Pancreas (tissue), 10 donors: ENCODE measurements at regions not wholly inside any gene's neighbourhood (a gene's known extent, or its start where the extent isn't known, plus 50 kb on each side); places are given as distances from the start of the nearest gene placed in this dataset.

Experiments used
- ATAC-seq, 4 donors: fragments of 200-7000 bp; cut with Tn5 transposase; one replicate each; pipeline versions ENCODE4 v1.8.0 to v1.9.1; 2020; ENCODE audit warnings: mild to moderate bottlenecking in 4 of 4, moderate library complexity in 4 of 4
- DNase-seq, 6 donors: peaks; one replicate each; pipeline ENCODE4 v3.0.0-alpha.2; 2020
- FAIRE-seq: peaks from 2 replicates; lab custom pipeline; 2012; peaks lifted over from hg19 to GRCh38; lab: Jason Lieb, UNC
- H3K27ac ChIP-seq, 4 donors: fragments of 200-600 bp; sonication (generic); 1 replicate in 3 of 4; 2 replicates in 1 of 4; pipeline versions ENCODE4 v1.5.0 to v1.8.0; 2020
- H3K27me3 ChIP-seq, 4 donors: fragments of 200-600 bp; one replicate each; pipeline ENCODE4 v1.8.0; 2021
- H3K36me3 ChIP-seq, 3 donors: fragments of 200-600 bp; sonication (generic) in 1 of 3; one replicate each; pipeline versions ENCODE4 v1.5.0 to v1.8.0; 2020 to 2021
- H3K4me1 ChIP-seq, 3 donors: fragments of 200-600 bp; one replicate each; pipeline ENCODE4 v1.8.0; 2021
- H3K4me3 ChIP-seq, 4 donors: fragments of 200-600 bp; sonication (generic) in 2 of 4; one replicate each; pipeline versions ENCODE4 v1.5.0 to v1.8.0; 2020 to 2021
- H3K9me3 ChIP-seq, 4 donors: fragments of 200-600 bp; one replicate each; pipeline ENCODE4 v1.8.0; 2021
- CTCF ChIP-seq, 4 donors: fragments of 200-600 bp; sonication (generic) in 3 of 4; IDR thresholded peaks; one replicate each; pipeline versions ENCODE4 v1.5.0 to v1.8.0; 2021; ENCODE audit warnings: antibody characterized with exemption in 4 of 4
- WGBS, 2 donors: extraction: QIAGEN DNeasy Blood & Tissue Kit; methylation state at CpG; one replicate each; pipeline ENCODE4 v1.1.7; 2013; 5-methylcytosine and 5-hydroxymethylcytosine counted together
- intact Hi-C, 3 donors: fragments of 100-400 bp; cut with DNase I; formaldehyde crosslinking; loops; one replicate each; pipeline versions ENCODE4 v1.11.1 to v1.14.2; 2022
- donor health status: healthy with polysubstance abuse.
- donor health status: DM: no; HTN: no; CAD: no; lungs with moderate emphysema.
- donor health status: DM: no; HTN: no; CAD: no.
- donor health status: control.
- donor health status: control.
- donor health status: Bipolar disorder and iron deficiency.
- donor health status: DM: yes; HTN: yes; CAD: no.
- donor health status: DM: no; HTN: no; CAD: no.
- donor health status: DM: no; HTN: no; CAD: no.
- donor health status: DM: yes; HTN: yes; CAD: no.

GRCh38 chr12:41944216-41944615, 200.5 kb downstream of the GXYLT1 start:
- H3K4me3 ChIP-seq = no peak overlapping the region
- no peak for FAIRE-seq
- no peak for ATAC-seq
- H3K27ac ChIP-seq = no peak overlapping the region
- no peaks in the 10 kb centered on the region for H3K27me3 ChIP-seq
- H3K4me1 ChIP-seq = no peaks in the 10 kb centered on the region
- no peak for TF ChIP-seq CTCF (IDR thresholded peaks at IDR 0.05)
- intact Hi-C loops = no loop called here
- no peak for DNase-seq
- no peaks in the 10 kb centered on the region for H3K9me3 ChIP-seq
- H3K36me3 ChIP-seq = no peaks in the 10 kb centered on the region
- 77 to 85% methylated on average over 2 of the region's 2 CpGs for WGBS, 2 donors

- no peak for FAIRE-seq
- Histone ChIP-seq H3K4me1 (no peaks in the 10 kb centered on the region), H3K27ac (no peak overlapping the region), H3K9me3 (no peaks in the 10 kb centered on the region), H3K36me3 (no peaks in the 10 kb centered on the region), H3K4me3 (no peak overlapping the region), H3K27me3 (no peaks in the 10 kb centered on the region)
- ATAC-seq = peak in 2 of 4 donors; percentile 40 to 67
- no peak for TF ChIP-seq CTCF (IDR thresholded peaks at IDR 0.05)
- peak in 1 of 6 donors; percentile 21 for DNase-seq
- intact Hi-C loops = no loop called here
Measured at GRCh38 chr12:41943671-41944070, 201.0 kb downstream of the GXYLT1 start.

GRCh38 chr12:41942354-41942753, 202.3 kb downstream of the GXYLT1 start:
- Histone ChIP-seq H3K9me3 (no peaks in the 10 kb centered on the region), H3K27ac (no peak overlapping the region), H3K4me1 (no peaks in the 10 kb centered on the region), H3K4me3 (no peak overlapping the region), H3K27me3 (no peaks in the 10 kb centered on the region), H3K36me3 (no peaks in the 10 kb centered on the region)
- no peak for ATAC-seq
- intact Hi-C loops = no loop called here
- TF ChIP-seq CTCF (IDR thresholded peaks at IDR 0.05) = no peak
- no peak for DNase-seq
- no peak for FAIRE-seq

- Histone ChIP-seq H3K4me1 (no peaks in the 10 kb centered on the region), H3K36me3 (no peaks in the 10 kb centered on the region), H3K27ac (no peak overlapping the region), H3K9me3 (no peaks in the 10 kb centered on the region), H3K27me3 (no peaks in the 10 kb centered on the region), H3K4me3 (no peak overlapping the region)
- FAIRE-seq (no peak), ATAC-seq (no peak), DNase-seq (no peak)
- 85 to 93% methylated on average over 2 of the region's 2 CpGs for WGBS, 2 donors
- TF ChIP-seq CTCF (IDR thresholded peaks at IDR 0.05) = no peak
- intact Hi-C loops = no loop called here
Measured at GRCh38 chr12:41941079-41941478, 203.6 kb downstream of the GXYLT1 start.

GRCh38 chr12:41940571-41940970, 204.1 kb downstream of the GXYLT1 start:
- Histone ChIP-seq H3K9me3 (no peaks in the 10 kb centered on the region), H3K4me1 (no peaks in the 10 kb centered on the region), H3K4me3 (no peak overlapping the region), H3K36me3 (no peaks in the 10 kb centered on the region), H3K27ac (no peak overlapping the region), H3K27me3 (no peaks in the 10 kb centered on the region)
- ATAC-seq (no peak), DNase-seq (no peak), FAIRE-seq (no peak)
- intact Hi-C loops = no loop called here
- 81 to 88% methylated on average over 1 of the region's 1 CpG for WGBS, 2 donors
- no peak for TF ChIP-seq CTCF (IDR thresholded peaks at IDR 0.05)
